Thyroid gland (tissue), 4 donors: ENCODE measurements at regions not wholly inside any gene's neighbourhood (a gene's known extent, or its start where the extent isn't known, plus 50 kb on each side); places are given as distances from the start of the nearest gene placed in this dataset.
A peak's percentile ranks its signal among the peaks of the same experiment; 100 is the strongest.

Experiments used
- DNase-seq, 2 donors: peaks; one replicate each; pipeline ENCODE4 v3.0.0-alpha.2; 2019
- H3K27ac ChIP-seq, 3 donors: fragments of 200-600 bp; sonication (generic); 1 replicate in 2 of 3; 2 replicates in 1 of 3; pipeline ENCODE4 v1.5.1; 2016 to 2019; ENCODE audit warnings: mild to moderate bottlenecking in 1 of 3, moderate library complexity in 1 of 3
- H3K27me3 ChIP-seq: fragments of 200-600 bp; sonication (generic); one replicate; pipeline ENCODE4 v1.5.1; 2019
- H3K36me3 ChIP-seq, 2 donors: fragments of 200-600 bp; sonication (generic); one replicate each; pipeline ENCODE4 v1.5.1; 2016 to 2019
- H3K4me1 ChIP-seq, 2 donors: fragments of 200-600 bp; sonication (generic); one replicate each; pipeline ENCODE4 v1.5.1; 2017 to 2019
- H3K4me3 ChIP-seq, 3 donors: fragments of 200-600 bp; sonication (generic); replicated peaks in 1 of 3; 1 replicate in 2 of 3; 2 replicates in 1 of 3; pipeline ENCODE4 v1.5.1; 2016; ENCODE audit warnings: mild to moderate bottlenecking in 1 of 3
- H3K9me3 ChIP-seq: fragments of 200-600 bp; sonication (generic); one replicate; pipeline ENCODE4 v1.5.1; 2017
- POLR2A ChIP-seq, 2 donors: fragments of 450-650 bp; IDR thresholded peaks; one replicate each; pipeline ENCODE4 v1.6.1; 2017; ENCODE audit warnings: antibody characterized with exemption in 2 of 2, mild to moderate bottlenecking in 2 of 2, moderate library complexity in 1 of 2
- WGBS, 2 donors: methylation state at CpG; one replicate each; pipeline ENCODE4 v1.1.5; 2017; 5-methylcytosine and 5-hydroxymethylcytosine counted together
- intact Hi-C: fragments of 100-400 bp; cut with DNase I; formaldehyde crosslinking; loops from one replicate; pipeline ENCODE4 v1.15.1; 2023
- TF ChIP-seq, protein P1 (sequence below), 6 experiments: fragments of 200-600 bp in 3 of 6; fragments of 450-650 bp in 3 of 6; sonication (generic) in 3 of 6; IDR thresholded peaks; one replicate each; pipeline ENCODE4 v1.5.1; 2016 to 2019; ENCODE audit warnings: antibody characterized with exemption in 6 of 6, mild to moderate bottlenecking in 2 of 6, inconsistent platforms in 1 of 6, moderate library complexity in 1 of 6

- no peaks in the 10 kb centered on the region for H3K27me3 ChIP-seq
- intact Hi-C loops, result no loop called here
- H3K27ac ChIP-seq, result no peak overlapping the region
- no peak overlapping the region for H3K4me3 ChIP-seq
- 76 to 80% methylated on average over 3 of the region's 3 CpGs for WGBS, 2 donors
- H3K36me3 ChIP-seq, result no peaks in the 10 kb centered on the region
- H3K9me3 ChIP-seq, result no peaks in the 10 kb centered on the region
- no peaks in the 10 kb centered on the region for H3K4me1 ChIP-seq
- TF ChIP-seq, protein P1, sequence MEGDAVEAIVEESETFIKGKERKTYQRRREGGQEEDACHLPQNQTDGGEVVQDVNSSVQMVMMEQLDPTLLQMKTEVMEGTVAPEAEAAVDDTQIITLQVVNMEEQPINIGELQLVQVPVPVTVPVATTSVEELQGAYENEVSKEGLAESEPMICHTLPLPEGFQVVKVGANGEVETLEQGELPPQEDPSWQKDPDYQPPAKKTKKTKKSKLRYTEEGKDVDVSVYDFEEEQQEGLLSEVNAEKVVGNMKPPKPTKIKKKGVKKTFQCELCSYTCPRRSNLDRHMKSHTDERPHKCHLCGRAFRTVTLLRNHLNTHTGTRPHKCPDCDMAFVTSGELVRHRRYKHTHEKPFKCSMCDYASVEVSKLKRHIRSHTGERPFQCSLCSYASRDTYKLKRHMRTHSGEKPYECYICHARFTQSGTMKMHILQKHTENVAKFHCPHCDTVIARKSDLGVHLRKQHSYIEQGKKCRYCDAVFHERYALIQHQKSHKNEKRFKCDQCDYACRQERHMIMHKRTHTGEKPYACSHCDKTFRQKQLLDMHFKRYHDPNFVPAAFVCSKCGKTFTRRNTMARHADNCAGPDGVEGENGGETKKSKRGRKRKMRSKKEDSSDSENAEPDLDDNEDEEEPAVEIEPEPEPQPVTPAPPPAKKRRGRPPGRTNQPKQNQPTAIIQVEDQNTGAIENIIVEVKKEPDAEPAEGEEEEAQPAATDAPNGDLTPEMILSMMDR (IDR thresholded peaks at IDR 0.05), result no peak
- no peak for TF ChIP-seq POLR2A (IDR thresholded peaks at IDR 0.05)
- DNase-seq, result no peak
These were observed 107.3 kb upstream of the GABRG2 start for GRCh38 chr5:161960314-161960713.

DNA sequence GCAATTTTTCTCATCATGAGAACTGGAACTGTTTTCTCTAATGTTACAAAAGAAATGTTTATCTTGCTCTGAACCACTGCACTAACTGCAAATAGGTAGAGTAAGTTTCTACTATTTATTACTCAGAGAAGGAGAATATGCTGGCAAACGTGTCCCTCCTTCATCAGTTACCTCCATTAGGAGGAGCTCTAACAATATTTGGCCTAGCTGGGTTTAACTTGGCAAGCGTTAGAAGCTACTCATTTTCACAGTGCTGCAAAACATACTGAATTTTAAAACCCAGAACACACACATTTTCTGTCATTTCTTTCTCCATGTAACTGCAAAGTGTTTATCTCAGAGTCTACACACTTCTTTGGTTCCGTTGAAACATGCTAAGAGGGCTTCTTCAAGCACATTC, 101.0 kb upstream of the GABRG2 start:
- Histone ChIP-seq H3K36me3 (no peaks in the 10 kb centered on the region), H3K9me3 (no peaks in the 10 kb centered on the region), H3K27ac (no peak overlapping the region), H3K4me1 (no peaks in the 10 kb centered on the region), H3K27me3 (no peaks in the 10 kb centered on the region), H3K4me3 (no peak overlapping the region)
- intact Hi-C loops, result no loop called here
- no peak for TF ChIP-seq POLR2A (IDR thresholded peaks at IDR 0.05)
- TF ChIP-seq, protein P1 (IDR thresholded peaks at IDR 0.05), result peak in 3 of 6 experiments; percentile 16 to 38 (median 24)
- DNase-seq, result no peak
- WGBS, 2 donors, result 0 to 3% methylated on average over 3 of the region's 3 CpGs

DNA sequence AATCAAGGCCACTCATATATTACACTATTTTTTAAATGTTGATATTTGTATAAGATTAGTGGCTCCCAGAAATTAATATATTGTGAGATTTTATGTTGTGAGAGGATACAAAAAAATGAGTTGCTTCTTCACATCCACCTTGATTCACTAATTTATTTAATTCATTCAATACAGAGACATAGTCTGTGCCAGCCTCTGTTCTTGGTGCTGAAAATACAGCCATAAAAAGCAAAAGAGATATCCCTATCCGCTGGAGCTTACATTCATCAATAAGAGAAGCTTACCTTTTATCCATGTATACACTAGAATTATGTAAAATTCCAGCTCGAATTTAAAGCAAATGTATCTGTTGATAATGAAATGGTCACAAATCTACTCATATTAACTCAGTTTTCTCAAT, 92.2 kb upstream of the GABRG2 start:
- H3K4me1 ChIP-seq, result no peaks in the 10 kb centered on the region
- WGBS, 2 donors, result 39 to 45% methylated on average over 2 of the region's 2 CpGs
- TF ChIP-seq POLR2A (IDR thresholded peaks at IDR 0.05), result no peak
- TF ChIP-seq, protein P1 (IDR thresholded peaks at IDR 0.05), result no peak
- no peak for DNase-seq
- H3K9me3 ChIP-seq, result no peaks in the 10 kb centered on the region
- H3K4me3 ChIP-seq, result no peak overlapping the region
- H3K27me3 ChIP-seq, result no peaks in the 10 kb centered on the region
- no peak overlapping the region for H3K27ac ChIP-seq
- H3K36me3 ChIP-seq, result no peaks in the 10 kb centered on the region
- intact Hi-C loops, result no loop called here

- DNase-seq, result no peak
- 66 to 67% methylated on average over 1 of the region's 1 CpG for WGBS, 2 donors
- Histone ChIP-seq H3K27me3 (no peaks in the 10 kb centered on the region), H3K27ac (no peak overlapping the region), H3K9me3 (no peaks in the 10 kb centered on the region), H3K4me3 (no peak overlapping the region), H3K36me3 (no peaks in the 10 kb centered on the region), H3K4me1 (no peaks in the 10 kb centered on the region)
- intact Hi-C loops, result no loop called here
- no peak for TF ChIP-seq POLR2A (IDR thresholded peaks at IDR 0.05)
- TF ChIP-seq, protein P1 (IDR thresholded peaks at IDR 0.05), result no peak
These were observed 79.5 kb upstream of the GABRG2 start for GRCh38 chr5:161988077-161988476.
